ENCODE measurements at regions not wholly inside any gene's neighbourhood (a gene's known extent, or its start where the extent isn't known, plus 50 kb on each side); places are given as distances from the start of the nearest gene placed in this dataset.
"Not testable (repeated sequence)": the region's sequence is repeated elsewhere in the genome, so short reads cannot be mapped to it uniquely, and the experiment has no call there.

DNA sequence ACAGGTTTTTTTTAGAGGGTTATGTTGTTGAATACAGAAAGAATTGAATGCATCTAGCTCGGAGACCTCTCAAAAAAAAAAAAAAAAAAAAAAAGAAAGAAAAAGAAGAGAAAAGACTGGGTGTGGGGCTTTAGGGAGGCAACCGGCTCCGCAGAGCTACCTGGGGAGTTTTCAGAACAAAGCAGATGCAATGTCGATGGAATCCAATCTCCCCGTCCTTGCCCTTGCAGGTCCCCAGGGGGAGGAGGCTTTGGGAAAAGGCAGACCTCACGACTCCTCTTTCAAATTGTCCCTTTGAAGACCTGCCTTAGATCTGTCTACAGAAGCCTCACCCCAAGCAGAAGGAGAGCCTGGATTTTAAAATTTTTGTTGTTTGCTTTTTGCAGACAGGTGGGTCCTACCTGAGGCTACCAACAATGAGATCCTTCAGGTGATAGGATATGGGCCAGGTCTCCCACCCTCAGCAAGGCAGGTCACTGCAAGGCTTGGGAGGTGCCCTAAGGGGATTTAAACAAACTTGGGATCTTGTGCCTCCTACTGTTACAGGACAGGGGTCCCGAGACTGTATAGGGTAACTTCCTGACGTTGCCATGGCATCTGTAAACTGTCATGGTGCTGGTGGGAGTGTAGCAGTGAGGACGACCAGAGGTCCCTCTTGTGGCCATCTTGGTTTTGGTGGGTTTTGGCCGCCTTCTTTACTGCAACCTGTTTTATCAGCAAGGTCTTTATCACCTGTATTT, 75.2 kb upstream of the PRKX start:
- no peak for DNase-seq (ENCODE audit: low read depth in 2 of 2)

- DNase-seq (ENCODE audit: low read depth in 2 of 2) = no peak
These were observed 74.4 kb upstream of the PRKX start for GRCh38 chrX:3787856-3788255.

DNA sequence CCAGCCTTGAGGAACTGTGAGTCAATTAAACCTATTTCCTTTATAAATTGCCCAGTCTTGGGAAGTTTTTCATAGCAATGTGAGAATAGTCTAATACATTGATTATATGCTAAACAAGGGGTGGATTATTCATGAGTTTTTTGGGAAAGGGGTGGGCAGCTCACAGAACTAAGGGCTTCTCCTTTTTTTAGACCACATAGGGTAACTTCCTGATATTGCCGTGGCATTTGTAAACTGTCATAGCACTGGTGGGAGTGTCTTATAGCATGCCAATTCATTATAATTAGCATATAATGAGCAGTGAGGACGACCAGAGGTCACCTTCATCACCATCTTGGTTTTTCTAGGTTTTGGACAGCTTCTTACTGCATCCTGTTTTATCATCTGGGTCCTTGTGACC, 72.4 kb upstream of the PRKX start:
- DNase-seq (ENCODE audit: low read depth in 2 of 2) = not testable (repeated sequence)

GRCh38 chrX:3780564-3780963, 67.1 kb upstream of the PRKX start:
- DNase-seq (ENCODE audit: low read depth in 2 of 2) = no peak

- no peak for DNase-seq (ENCODE audit: low read depth in 2 of 2)
These were observed 66.1 kb upstream of the PRKX start for GRCh38 chrX:3779546-3779945.

GRCh38 chrX:3777416-3777815, 64.0 kb upstream of the PRKX start:
- no peak for DNase-seq (ENCODE audit: low read depth in 2 of 2)

GRCh38 chrX:3771766-3772165, 58.3 kb upstream of the PRKX start:
- DNase-seq (ENCODE audit: low read depth in 2 of 2) = no peak

GRCh38 chrX:3768881-3769280, 55.4 kb upstream of the PRKX start:
- no peak for DNase-seq (ENCODE audit: low read depth in 2 of 2)
